ENCODE measurements at regions not wholly inside any gene's neighbourhood (a gene's known extent, or its start where the extent isn't known, plus 50 kb on each side); places are given as distances from the start of the nearest gene placed in this dataset.

DNA sequence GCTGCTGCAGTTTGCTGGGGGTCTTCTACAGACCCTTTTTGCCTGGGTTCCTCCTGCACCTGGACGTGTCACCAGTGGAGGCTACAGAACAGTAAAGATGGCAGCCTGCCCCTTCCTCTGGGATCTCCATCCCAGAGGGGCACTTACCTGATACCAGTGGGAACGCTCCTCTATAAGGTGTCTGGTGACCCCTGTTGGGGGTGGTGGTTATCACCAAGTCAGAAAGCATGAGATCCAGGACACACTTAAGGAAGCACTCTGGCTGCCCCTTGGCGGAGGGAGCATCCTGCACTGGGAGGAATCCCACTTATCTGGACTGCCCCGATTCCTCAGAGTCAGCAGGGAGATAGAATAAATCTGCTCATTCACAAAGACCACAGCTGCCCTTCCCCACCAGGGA lies 218.9 kb upstream of the GALNTL6 start:
- no peak for TF ChIP-seq POLR2A (IDR thresholded peaks at IDR 0.05)
- TF ChIP-seq, protein P1, sequence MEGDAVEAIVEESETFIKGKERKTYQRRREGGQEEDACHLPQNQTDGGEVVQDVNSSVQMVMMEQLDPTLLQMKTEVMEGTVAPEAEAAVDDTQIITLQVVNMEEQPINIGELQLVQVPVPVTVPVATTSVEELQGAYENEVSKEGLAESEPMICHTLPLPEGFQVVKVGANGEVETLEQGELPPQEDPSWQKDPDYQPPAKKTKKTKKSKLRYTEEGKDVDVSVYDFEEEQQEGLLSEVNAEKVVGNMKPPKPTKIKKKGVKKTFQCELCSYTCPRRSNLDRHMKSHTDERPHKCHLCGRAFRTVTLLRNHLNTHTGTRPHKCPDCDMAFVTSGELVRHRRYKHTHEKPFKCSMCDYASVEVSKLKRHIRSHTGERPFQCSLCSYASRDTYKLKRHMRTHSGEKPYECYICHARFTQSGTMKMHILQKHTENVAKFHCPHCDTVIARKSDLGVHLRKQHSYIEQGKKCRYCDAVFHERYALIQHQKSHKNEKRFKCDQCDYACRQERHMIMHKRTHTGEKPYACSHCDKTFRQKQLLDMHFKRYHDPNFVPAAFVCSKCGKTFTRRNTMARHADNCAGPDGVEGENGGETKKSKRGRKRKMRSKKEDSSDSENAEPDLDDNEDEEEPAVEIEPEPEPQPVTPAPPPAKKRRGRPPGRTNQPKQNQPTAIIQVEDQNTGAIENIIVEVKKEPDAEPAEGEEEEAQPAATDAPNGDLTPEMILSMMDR (IDR thresholded peaks at IDR 0.05): no peak

Measured in body of pancreas (tissue), 4 donors.